ENCODE measurements at regions not wholly inside any gene's neighbourhood (a gene's known extent, or its start where the extent isn't known, plus 50 kb on each side); places are given as distances from the start of the nearest gene placed in this dataset.

DNA sequence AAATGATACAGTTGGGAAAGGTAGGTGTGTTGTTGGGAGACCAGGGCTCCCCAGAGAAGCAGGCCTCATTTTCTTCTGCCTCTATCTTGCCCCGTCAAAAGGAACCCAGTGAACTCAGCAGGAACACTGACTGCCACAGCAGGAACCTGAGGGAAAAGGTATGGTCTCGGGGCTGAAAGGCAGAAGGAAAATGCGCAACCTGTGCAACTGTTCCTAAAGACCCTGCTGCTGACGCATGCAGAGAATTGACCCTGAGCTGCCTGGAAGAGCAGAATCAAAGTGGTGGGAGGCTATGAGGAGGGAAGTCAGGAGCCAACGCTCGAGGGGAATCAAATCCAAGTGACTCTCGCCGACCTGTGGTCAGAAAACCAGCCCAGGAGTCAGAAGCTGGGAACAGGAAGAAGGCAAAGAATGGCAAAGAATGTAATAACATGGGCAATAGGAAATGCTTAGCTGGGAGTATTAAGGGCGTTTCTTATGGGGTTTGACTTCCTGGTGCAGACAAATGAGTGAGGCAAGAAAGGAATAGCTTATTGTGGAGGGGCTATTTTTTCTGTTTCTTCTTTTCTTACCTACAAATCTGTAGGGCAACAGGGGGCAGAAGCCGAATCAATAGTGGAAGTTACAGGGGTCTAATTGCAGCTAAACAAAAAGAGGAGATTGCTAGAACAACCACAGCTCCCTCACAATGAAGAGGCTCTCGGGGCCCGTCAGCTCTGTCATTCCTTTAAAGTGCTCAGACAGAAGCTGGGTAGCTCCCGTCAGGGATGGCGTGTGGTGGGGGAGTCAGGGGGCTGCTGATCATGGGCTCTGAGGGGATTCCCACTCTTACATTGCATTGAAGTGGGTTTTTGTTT, 65.4 kb upstream of the DLG1 start:
- TF ChIP-seq CTCF (IDR thresholded peaks at IDR 0.05): no peak
- TF ChIP-seq EZH2 (IDR thresholded peaks at IDR 0.05; ENCODE audit: borderline replicate concordance, insufficient read depth, low read depth, low read length, poor library complexity, severe bottlenecking): no peak

Measured in B cell (primary cell).